ENCODE measurements at regions not wholly inside any gene's neighbourhood (a gene's known extent, or its start where the extent isn't known, plus 50 kb on each side); places are given as distances from the start of the nearest gene placed in this dataset.

GRCh38 chr2:17079262-17079661 lies 413.6 kb upstream of the CYRIA start:
- DNase-seq, result no peak

- no peak for DNase-seq
Measured at GRCh38 chr2:17076533-17076932, 410.9 kb upstream of the CYRIA start.

GRCh38 chr2:17070711-17071110 lies 405.1 kb upstream of the CYRIA start:
- no peak for DNase-seq

- DNase-seq, result no peak
Measured at GRCh38 chr2:17069564-17069963, 403.9 kb upstream of the CYRIA start.

GRCh38 chr2:17068021-17068420 lies 402.4 kb upstream of the CYRIA start:
- no peak for DNase-seq

GRCh38 chr2:17065536-17065935 lies 399.9 kb upstream of the CYRIA start:
- DNase-seq, result no peak

GRCh38 chr2:17061028-17061427 lies 395.4 kb upstream of the CYRIA start:
- no peak for DNase-seq

- DNase-seq, result no peak
Measured at GRCh38 chr2:17059458-17059857, 393.8 kb upstream of the CYRIA start.

GRCh38 chr2:17058772-17059402 lies 393.3 kb upstream of the CYRIA start:
- DNase-seq, result no peak

- no peak for DNase-seq
Measured at GRCh38 chr2:17057109-17058017, 391.7 kb upstream of the CYRIA start.

- no peak for DNase-seq
Measured at GRCh38 chr2:17056236-17056635, 390.6 kb upstream of the CYRIA start.

- DNase-seq, result no peak
Measured at GRCh38 chr2:17052001-17052400, 386.4 kb upstream of the CYRIA start.

- no peak for DNase-seq
Measured at GRCh38 chr2:17051538-17051937, 385.9 kb upstream of the CYRIA start.

GRCh38 chr2:17043173-17043572 lies 377.5 kb upstream of the CYRIA start:
- DNase-seq, result no peak

- DNase-seq, result no peak
Measured at GRCh38 chr2:17036361-17036760, 370.7 kb upstream of the CYRIA start.

GRCh38 chr2:17035010-17035409 lies 369.4 kb upstream of the CYRIA start:
- DNase-seq, result no peak

GRCh38 chr2:17030047-17030446 lies 364.4 kb upstream of the CYRIA start:
- DNase-seq, result no peak

GRCh38 chr2:17012297-17012696 lies 346.7 kb upstream of the CYRIA start:
- DNase-seq, result no peak

- DNase-seq, result no peak
Measured at GRCh38 chr2:17010104-17010503, 344.5 kb upstream of the CYRIA start.

GRCh38 chr2:17000184-17000482 lies 334.5 kb upstream of the CYRIA start:
- no peak for DNase-seq

GRCh38 chr2:16999347-17000183 lies 333.9 kb upstream of the CYRIA start:
- no peak for DNase-seq

- DNase-seq, result no peak
Measured at GRCh38 chr2:16978301-16978700, 312.7 kb upstream of the CYRIA start.

All from nucleus accumbens (tissue), 56 donors.